Ishikawa (cell line): ENCODE measurements at regions not wholly inside any gene's neighbourhood (a gene's known extent, or its start where the extent isn't known, plus 50 kb on each side); places are given as distances from the start of the nearest gene placed in this dataset.

ENCODE experiments used
- CEBPB ChIP-seq: IDR thresholded peaks from 2 replicates; pipeline ENCODE4 v1.6.1; 2012
- CREB1 ChIP-seq: IDR thresholded peaks from 2 replicates; pipeline ENCODE4 v1.6.1; 2012; ENCODE audit warnings: low read depth
- EGR1 ChIP-seq: IDR thresholded peaks from 2 replicates; pipeline ENCODE4 v1.6.1; 2012
- EP300 ChIP-seq: IDR thresholded peaks from 2 replicates; pipeline ENCODE4 v1.6.1; 2012; ENCODE audit warnings: borderline replicate concordance
- FOXM1 ChIP-seq: IDR thresholded peaks from 2 replicates; pipeline ENCODE4 v1.6.1; 2012; ENCODE audit warnings: low read depth, borderline replicate concordance
- NFIC ChIP-seq: IDR thresholded peaks from 2 replicates; pipeline ENCODE4 v1.6.1; 2012
- RAD21 ChIP-seq: IDR thresholded peaks from 2 replicates; pipeline ENCODE4 v1.6.1; 2012; ENCODE audit warnings: low read depth
- REST ChIP-seq: IDR thresholded peaks from 2 replicates; pipeline ENCODE4 v1.6.1; 2012; ENCODE audit warnings: low read depth, mild to moderate bottlenecking
- TAF1 ChIP-seq: IDR thresholded peaks from 2 replicates; pipeline ENCODE4 v1.6.1; 2012; ENCODE audit warnings: low read depth, mild to moderate bottlenecking
- TCF12 ChIP-seq: IDR thresholded peaks from 2 replicates; pipeline ENCODE4 v1.6.1; 2012; ENCODE audit warnings: low read depth
- TEAD4 ChIP-seq: IDR thresholded peaks from 2 replicates; pipeline ENCODE4 v1.6.1; 2012
- YY1 ChIP-seq: IDR thresholded peaks from 2 replicates; pipeline ENCODE4 v1.6.1; 2012; ENCODE audit warnings: low read depth
- ZBTB7A ChIP-seq: IDR thresholded peaks from 2 replicates; pipeline ENCODE4 v1.6.1; 2012; ENCODE audit warnings: low read depth
- TF ChIP-seq, protein P1 (sequence below): IDR thresholded peaks from 2 replicates; pipeline ENCODE4 v1.6.1; 2012
- TF ChIP-seq, protein P2 (sequence below): IDR thresholded peaks from 2 replicates; pipeline ENCODE4 v1.6.1; 2012

GRCh38 chr19:30119180-30119908 lies 177.3 kb downstream of the URI1 start:
- TF ChIP-seq EP300 (no peak), ZBTB7A (no peak), EGR1 (no peak), TAF1 (no peak), CREB1 (no peak), TEAD4 (no peak)

DNA sequence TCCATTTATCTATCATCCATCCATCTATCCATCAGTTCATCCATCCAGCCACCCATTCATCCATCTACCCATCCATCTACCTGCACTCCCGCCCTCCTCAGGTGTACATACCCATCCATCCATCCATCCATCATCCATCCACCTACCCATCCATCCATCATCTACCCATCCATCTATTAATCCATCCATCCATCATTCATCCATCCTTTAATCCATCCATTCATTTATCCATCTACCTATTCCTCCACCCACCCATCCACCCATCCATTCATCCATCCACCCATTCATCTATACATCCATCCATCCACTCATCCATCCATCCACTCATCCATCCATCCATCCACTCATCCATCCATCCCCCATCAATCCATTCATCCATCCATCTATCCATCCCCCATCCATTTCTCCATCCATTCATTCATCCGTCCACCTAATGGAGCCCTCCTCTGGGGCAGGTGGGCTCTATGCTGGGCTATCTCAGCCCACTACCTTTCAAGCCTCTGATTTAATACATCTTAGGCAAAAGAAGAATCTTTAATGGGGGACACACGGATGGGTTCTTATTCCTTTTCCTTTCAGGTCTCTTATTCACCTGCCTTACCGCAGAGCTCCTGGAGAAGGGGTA lies 178.9 kb downstream of the URI1 start:
- no peak for TF ChIP-seq YY1

DNA sequence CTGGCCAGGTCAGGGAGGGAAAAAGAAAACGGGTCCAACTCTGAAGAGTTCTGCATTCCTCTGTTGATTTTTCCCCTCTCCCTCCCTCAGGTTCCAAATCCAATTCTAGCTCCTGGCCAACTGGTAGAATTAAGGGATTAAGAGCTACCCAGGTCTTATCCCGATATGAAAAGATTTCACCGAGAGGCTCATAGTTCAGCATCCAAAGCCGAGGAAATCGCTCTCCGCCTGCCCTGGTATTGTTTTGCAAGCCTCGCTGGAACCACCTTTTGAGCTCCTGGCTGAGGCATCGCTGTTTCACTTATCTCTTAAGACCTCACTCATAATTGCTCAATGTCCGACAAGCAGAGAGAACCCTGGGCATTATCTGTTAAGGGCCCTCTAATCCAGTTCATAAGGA lies 180.4 kb downstream of the URI1 start:
- TF ChIP-seq FOXM1, result no peak
- no peak for TF ChIP-seq YY1
- no peak for TF ChIP-seq EGR1
- no peak for TF ChIP-seq CEBPB
- TF ChIP-seq, protein P1, sequence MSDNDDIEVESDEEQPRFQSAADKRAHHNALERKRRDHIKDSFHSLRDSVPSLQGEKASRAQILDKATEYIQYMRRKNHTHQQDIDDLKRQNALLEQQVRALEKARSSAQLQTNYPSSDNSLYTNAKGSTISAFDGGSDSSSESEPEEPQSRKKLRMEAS, result no peak
- TF ChIP-seq, protein P2, sequence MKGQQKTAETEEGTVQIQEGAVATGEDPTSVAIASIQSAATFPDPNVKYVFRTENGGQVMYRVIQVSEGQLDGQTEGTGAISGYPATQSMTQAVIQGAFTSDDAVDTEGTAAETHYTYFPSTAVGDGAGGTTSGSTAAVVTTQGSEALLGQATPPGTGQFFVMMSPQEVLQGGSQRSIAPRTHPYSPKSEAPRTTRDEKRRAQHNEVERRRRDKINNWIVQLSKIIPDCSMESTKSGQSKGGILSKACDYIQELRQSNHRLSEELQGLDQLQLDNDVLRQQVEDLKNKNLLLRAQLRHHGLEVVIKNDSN, result no peak
- no peak for TF ChIP-seq TCF12
- no peak for TF ChIP-seq TAF1

- TF ChIP-seq TEAD4, result no peak
- no peak for TF ChIP-seq CREB1
- TF ChIP-seq TCF12, result no peak
- TF ChIP-seq EGR1, result no peak
- no peak for TF ChIP-seq EP300
- TF ChIP-seq, protein P2, result no peak
Observed at GRCh38 chr19:30123119-30123518, 181.1 kb downstream of the URI1 start.

DNA sequence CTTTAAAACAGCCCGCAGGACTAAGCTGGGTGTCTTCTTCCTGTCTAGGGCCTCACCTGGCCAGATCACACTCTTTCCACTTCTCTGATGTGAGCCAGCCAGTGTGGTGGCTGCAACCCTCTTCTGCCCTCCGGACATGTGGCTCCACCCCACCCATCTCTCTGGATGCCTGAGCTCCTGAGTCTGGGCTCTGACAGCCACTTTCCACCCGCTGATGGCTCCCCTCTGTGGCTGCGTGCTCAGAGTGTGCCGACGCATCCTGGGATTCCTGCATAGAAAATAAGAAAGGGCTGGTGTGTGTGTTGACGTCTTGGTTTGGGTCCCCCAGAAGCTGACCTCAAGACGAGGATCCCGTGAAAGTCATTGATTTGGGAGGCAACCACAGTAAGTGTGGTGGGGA lies 181.6 kb downstream of the URI1 start:
- TF ChIP-seq, protein P1, result no peak
- TF ChIP-seq REST (no peak), TCF12 (no peak), ZBTB7A (no peak), FOXM1 (no peak), TEAD4 (no peak), CREB1 (no peak), CEBPB (no peak), EGR1 (no peak), EP300 (no peak), TAF1 (no peak), RAD21 (no peak), YY1 (no peak), NFIC (no peak)
- TF ChIP-seq, protein P2, result no peak

DNA sequence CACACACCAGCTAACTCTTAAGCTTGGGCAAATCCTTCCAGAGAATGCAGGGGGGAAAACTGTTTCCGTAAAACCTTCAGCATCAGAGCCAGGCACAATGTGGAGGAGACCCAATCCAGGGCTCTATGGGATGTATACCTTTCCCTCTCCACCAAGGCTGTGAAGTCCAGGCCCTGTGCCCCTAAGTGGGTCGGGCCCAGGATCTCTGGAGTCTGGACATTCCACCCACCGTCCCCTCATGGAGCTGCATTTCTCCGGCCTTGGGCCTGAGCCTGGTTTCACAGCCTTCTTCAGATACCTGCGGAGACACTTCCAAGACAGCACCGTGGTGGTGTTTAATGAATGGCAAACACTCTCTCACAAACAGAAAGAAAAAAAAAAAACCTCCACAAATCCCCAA lies 186.2 kb downstream of the URI1 start:
- TF ChIP-seq EGR1 (no peak), TAF1 (no peak), CEBPB (no peak), REST (no peak), YY1 (no peak)
